Hematopoietic multipotent progenitor cell (in vitro differentiated cells): ENCODE measurements at regions not wholly inside any gene's neighbourhood (a gene's known extent, or its start where the extent isn't known, plus 50 kb on each side); places are given as distances from the start of the nearest gene placed in this dataset.

ENCODE experiments used
- DNase-seq, 3 donors: peaks; one replicate each; pipeline ENCODE4 v3.0.0-alpha.2; 2011 to 2015; ENCODE audit warnings: low read depth in 2 of 3, low spot score in 2 of 3

DNA sequence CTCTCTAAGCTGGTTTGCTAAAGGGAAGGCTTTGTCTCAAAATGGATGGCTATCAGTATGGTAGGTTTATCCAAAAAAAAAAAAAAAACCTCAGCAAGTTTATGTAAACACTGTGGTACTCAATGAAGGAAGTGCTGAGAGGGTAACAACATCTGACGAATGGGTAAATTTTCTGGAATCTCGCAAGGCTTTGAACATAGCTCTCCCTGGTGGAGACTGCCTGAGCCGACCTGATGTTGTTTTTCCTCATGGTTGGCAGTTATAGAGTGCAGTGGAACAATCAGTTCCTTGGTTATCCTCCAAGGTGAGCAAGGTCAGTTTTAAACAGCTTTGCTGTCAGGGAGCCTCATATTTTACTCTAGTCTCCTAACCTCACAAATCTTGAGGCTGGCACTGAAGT lies 94.6 kb downstream of the ZPLD1 start:
- no peak for DNase-seq

DNA sequence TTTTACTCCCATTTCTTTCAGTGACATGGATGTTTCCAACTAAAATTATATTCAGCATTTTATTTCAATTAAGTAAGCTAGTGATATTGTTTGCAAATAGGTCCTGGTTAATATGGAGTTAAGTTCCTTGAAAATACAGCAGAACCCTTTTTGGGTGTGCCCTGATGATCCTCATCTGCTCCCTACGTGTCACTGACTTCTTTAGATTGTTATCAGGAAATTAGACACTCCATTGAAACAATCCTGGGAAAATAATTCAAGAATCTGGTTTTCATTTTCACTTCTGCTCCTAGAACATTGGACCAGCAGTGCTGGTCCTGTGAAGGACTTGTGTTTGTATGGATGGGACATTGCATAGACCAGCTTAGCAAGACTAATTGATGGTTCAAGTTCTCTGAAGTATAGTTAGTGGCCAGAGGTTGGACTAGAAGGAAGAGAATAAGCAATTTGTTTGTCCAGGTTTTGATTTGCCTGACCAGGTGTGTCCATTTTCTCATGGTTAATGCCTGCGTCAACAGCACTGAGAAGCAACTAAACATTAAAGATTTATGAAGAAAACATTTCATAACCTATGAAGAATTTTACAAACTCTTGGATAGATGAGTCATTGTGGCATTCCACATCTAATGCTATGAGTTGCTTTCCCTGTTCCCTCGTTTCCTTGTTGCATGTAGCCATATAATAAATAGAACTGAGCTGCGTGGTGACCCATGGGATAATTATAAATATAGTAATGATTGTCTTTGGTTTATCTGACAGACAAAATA lies 95.8 kb downstream of the ZPLD1 start:
- no peak for DNase-seq

DNA sequence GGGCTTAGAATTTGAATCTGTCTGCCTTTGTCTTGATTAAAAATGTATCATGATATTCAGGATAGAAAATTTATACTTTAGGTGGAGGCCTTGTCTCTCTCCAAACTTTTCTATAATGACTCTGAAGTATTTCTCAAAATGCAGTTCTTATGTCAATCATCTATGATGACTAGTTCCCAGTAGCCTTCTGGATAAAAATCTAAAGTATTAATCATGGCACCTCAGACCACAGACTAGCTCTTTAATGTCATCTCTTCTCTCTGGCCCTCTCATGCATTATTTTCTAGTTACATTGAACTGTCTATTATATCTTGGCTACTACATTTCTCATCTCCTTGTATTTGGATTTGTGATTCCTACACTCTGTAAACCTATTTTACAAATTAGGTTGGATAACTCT lies 96.9 kb downstream of the ZPLD1 start:
- DNase-seq = no peak

DNA sequence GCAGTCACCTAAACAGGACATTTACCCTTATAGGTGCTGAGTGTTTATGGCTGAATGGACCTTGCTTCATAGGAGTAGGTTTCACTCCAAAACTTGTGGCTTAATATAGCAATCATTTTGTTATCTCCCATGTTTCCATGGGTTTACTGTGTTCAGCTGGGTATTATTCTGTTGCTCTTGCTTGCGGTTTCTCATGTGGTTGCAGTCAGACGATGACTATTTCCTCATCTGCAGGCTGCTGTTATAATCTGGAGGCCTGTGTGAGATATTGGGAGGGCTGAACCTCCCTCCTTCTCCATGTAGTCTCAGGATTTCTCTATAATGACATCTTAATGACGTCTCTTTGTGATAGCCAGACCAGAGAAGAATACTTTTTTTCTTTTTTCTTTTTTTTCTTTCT lies 98.1 kb downstream of the ZPLD1 start:
- peak in 2 of 3 donors; percentile 59 to 78 for DNase-seq

DNA sequence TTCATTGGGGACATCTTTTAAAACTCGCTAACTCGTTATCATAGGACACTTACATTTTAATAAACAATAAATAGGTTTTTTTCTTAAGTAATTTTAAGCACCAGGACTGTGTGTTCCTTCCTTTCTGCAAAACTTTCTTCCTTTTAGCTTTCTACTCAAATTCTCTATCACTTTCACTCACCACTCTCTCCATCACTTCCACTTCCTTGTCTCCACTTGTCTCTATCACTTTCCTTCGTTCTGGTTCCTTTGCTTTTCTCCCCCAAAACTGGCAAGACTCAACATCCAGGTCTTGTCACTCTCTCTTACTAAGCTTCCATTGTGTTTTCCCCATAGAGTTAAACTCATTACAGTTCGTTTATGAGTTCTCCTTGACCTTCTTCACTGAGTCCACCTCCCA lies 99.0 kb downstream of the ZPLD1 start:
- DNase-seq = no peak

DNA sequence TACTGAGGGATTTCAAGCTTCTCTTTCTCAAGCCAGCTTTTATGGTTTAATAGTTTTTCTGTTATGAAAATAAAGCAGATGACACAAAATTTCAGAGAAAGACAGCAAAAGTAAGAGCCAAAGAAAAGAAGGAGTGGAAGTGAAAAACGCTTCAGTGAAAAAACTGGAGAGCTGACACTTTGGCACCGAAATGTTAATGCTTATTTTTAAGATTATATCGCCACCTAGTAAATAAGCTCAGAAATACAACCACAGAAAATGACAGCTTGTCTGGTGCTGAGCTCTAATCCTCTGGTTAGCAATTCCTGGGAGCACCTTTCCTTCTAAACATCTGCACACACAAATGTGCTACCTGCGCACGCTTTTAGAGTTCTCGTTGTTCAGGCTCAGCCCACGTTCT lies 101.6 kb downstream of the ZPLD1 start:
- DNase-seq = peak in 2 of 3 donors; percentile 25 to 58

DNA sequence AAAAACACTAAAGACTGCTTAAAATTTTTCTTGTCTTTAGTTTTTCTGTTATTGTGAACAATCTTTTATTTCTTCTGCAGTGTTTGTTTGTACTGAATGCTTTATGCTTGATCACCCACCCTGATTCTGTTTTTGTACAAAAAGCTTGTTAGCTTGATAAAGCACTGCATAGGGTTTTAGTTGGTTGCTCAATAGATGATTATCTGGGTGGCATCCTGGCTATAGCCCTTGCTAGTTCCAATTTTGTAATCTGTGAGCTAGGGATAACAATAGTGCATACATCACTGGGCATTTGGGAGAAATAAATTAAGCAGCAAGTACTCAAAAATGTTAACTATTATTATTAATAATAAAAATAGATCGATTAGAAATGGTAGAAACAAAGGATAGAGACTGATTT lies 102.3 kb downstream of the ZPLD1 start:
- DNase-seq = no peak

DNA sequence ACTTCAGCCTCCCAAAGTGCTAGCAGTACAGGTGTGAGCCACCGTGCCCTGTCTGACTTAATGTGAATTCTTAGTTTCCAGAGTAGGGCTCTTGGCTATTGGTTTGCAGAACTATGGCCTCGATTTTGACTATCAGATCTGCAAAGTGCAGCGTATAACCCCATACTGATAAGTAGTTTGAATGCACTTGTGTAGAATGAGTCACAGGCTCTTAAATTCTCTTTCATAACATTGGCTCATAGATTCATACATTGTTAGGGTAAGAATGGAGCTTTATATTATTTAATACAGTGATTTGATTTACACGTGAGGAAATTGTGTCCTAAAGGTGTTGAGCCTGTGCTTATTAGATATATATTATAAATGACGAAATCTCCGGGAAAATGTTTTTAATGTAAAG lies 109.9 kb downstream of the ZPLD1 start:
- DNase-seq = no peak

DNA sequence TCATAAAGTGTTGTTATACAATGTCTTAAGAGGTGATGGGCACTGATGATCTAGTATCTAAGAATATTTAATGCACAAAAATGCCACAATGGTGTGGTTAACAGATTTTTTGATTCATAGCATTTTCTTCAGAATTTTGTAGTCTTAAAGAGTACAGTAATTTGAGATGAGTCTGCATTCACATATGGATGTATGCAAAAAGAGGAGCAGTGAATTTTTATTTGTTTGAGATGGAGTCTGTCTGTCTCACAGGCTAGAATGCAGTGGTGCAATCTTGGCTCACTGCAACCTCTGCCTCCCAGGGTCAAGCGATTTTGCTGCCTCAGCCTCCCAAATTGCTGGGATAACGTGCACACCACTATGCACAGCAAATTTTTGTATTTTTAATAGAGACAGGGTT lies 110.5 kb downstream of the ZPLD1 start:
- no peak for DNase-seq

DNA sequence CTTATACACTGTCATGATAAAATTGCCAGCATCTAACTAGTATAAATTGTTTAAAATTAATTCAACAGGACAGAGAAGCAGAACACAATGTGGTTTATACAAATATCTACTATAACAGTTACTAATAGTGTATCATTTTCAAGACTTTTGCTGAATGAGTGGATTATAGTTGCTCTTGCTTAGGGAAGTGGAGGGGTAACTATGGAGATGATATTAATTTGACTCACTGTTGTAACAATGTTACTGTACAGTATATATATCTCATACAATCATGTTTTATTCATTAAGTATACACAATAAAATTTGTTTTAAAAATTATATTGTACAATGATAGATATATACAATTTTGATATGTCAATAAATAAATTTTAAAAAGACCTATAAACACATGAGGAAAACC lies 119.1 kb downstream of the ZPLD1 start:
- no peak for DNase-seq

DNA sequence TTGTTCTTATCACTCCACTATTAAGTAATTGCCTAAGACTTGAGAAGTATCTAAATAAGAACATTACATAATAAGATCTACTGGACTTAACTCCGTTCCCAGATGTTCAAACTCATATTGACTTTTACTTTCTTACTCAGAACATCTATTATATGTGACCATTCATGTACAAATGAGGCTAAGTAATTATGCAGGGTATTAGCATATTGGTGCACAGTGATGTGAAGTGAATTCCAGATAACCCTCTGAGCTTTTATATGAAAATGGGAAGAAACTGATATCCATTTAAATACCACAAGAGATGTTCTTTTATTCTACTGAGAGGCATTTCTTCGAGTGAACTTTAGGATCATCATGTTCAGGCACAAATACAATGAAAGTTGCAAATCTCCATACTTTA lies 135.7 kb downstream of the ZPLD1 start:
- DNase-seq = no peak

DNA sequence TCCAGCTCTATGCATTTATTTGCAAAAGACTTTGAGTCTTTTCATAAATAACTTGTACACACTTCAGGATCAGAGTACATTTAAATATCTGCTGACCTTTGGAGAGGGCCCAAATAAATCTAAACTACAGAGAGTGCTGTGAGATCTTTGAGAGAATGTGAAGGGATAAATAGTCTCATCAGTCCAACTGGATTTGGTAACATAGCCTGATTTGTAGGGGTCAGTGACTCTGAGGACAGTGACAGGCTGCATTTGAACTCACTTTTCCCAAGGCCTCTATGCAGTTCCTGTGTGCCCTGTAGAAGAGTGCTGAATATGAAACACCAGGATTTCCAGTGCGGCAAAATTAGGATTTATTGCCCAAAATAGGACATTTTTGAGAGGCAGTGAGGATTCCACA lies 136.2 kb downstream of the ZPLD1 start:
- no peak for DNase-seq

DNA sequence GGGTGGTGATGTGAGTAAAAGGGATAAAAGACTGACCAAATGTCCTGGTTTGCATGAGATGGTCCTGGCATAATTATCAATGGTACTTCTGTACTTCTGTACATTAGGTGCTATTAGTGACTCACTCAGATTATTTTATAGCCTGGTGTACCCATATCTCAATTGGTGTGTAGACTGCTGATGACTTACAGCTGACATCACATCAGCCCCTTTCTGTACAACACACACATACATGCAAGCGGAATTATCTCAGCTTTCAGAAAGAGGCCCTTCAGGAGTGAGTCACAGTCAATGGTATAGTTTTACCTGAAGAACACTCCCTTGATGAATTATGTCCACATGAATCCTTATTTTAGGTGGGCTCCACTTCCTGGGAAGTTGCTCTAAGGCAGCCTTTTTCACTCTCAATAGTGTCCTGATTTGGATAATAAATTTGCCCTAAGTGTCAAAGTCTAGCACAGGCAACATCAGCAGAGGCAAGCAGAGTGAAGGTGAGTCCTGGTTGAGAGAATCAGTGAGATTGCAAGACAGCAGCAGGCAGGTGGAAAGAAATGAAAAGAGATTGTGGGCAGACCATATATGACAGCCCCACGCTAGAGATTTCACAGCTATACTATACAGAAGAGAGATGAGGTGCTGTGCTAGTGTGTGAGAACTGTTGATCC lies 137.0 kb downstream of the ZPLD1 start:
- no peak for DNase-seq

DNA sequence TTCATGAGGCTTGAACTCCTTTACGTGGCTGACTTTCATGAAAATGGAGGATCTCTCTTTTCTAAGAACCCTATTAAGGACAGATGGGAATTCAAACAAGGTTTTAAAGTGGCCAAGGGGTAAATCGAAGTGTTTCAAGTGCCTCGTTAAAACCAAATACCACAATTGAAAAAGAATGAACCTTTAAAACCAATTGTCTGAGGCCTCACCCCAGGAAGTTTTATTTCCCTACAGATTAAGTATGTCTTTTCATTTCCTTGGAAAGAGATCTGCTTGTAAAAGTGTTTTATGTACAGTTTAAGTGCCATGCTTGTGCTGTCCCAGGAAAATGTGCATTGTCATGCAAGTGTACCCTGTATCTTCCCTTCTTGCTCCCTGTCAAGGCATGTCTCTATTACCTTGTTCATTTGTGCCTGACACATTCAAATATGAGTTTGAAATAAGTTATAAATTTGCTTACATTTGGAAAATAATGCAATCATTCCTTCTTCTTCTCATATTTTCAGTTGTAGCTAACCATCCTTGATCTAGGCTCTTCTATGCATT lies 138.7 kb downstream of the ZPLD1 start:
- no peak for DNase-seq

DNA sequence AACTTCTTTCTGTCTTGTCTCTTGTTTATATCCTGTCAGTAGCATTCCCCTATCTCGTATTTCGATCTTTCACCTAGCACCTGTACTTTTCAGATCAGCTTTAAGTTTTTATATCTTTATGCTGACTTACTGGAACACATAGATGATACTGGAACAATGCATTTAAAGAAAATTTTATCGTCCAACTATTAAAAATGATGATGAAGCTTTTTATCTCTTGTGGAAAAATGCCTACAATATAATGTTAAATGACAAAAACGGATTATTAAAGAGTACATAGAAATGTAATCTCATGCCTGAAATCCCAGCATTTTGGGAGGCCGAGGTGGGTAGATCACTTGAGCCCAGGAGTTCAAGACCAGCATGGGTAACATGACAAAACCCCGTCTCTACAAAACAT lies 139.5 kb downstream of the ZPLD1 start:
- DNase-seq = no peak

DNA sequence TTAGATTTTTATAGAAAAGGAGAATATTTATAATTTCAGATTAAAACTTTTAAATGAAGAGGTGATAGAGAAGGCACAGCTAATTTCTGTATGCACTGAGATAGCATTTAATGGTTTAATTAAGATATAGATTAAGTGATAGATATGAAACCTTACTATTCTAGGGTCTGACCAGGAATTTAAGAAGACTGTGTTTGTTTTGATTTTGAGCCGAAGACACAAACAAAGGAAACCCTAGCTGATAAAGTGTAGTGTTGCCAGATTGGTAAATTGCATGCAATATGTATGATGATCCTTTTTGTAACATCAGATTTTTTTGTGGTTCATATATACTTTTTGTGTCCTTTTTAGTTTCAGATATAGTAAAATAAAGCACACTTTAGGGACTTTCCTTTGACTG lies 141.8 kb downstream of the ZPLD1 start:
- DNase-seq = no peak

DNA sequence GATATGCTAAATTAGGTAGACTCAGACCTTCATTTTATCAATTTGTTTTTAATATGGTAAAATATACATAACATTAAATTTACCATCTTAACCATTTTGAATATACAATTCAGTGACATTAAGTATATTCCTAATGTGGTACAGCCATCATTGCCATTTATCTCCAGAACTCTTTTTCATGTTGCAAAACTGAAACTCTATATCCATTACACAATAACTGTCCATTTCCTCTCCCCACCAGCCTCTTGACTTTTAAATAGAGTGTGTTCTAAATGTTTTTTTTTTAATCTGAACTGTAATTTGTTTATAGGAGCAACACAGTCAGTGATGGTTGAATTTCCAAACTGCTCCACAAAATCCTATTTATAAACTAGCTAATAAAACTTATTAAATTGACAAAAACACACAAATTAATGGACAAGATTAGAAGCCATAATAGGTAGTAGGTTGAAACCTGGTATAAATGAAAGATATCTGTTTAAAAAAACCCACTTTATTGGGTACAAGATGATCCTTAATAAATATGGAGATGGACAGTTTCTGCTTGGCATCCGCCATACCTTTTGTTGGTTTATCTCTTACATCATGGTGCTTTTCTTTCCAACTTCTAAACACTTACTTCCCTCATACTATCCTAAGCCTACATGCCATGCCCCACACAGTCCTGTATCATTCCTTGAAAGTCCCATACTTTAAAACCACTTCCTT lies 142.4 kb downstream of the ZPLD1 start:
- no peak for DNase-seq

DNA sequence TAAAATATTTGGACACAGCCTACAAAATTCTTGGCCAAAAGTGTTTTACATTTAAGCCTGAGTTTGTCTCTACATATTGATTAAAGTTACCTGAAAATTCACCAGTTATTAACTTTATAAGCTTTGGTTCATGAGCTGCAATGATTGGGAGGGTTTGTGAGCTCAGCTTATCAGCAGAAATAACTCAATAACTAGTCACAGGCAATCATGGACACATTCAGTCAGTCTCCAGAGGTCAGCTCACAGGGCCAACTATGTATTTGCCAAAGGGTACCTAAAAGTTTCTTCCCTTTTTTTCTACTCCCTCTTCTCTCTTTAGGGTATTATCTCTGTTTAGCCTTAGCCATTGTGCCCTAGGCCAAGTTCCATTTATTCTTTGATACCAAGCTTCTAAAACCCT lies 145.9 kb downstream of the ZPLD1 start:
- DNase-seq = no peak

DNA sequence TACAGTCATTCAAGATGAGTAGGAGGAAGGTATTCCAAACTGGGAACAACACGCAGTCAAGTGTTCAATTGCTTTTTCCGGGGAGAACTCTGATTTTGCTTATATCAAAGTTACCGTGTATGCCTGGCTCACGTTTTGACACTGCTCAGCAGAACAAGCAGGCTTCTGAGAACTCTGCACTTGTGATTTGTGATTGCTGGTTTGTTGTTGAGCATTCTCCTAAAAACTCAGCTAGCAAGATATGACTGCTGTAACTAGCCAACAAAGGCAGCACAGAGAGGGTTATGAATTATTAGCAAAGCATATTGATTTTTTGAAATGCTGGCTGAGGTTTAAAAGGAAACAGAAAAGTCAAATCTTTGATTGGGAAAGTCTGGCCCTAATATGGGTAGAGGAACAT lies 151.7 kb downstream of the ZPLD1 start:
- DNase-seq = no peak

DNA sequence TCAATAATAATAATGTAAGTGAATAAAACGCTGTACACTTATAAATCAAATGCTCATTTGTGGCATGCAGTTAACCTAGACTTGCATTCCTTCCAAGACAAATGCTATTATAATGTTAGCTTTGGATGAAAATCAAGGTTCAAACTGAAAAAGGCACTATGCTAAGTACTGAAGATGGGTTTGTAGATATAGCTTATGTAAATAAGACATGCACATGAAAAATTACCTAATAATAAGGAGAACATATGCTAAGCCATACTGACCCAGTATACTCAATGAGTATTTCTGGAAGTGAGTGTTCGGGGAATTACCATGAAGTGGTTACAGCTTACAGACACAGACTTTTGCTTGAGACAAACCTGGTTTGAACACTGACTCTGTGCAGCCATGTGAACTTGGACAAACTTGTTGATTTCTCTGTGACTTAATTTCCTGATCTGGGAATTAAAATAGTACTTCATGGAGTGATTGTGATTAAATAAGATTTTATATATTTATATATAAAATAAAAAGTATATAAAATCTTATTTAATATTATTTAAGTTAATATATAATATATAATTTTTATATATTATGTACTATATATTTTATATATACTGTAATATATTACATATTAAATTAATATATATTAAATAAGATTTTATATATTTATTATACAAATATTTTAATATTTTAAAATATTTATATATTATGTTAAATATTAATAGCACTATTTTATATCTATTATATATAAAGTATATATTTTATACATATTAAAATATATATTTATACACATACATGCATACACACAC lies 159.2 kb downstream of the ZPLD1 start:
- DNase-seq = no peak

DNA sequence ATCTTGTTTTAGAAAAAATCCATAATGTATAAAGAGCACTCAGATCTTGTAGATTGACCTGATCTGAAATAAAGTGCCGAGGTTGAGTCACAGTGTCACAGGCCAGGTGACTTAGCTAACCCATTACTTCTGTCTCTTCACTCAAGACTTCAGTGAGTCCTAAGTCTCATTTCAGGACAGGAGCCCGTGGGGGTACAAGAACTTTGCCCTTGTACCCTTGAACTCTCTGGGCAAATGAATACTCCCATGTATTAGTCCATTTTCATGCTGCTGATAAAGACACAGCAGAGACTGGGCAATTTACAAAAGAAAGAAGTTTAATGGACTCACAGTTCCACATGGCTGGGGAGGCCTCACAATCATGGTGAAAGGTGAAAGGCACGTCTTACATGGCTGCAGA lies 160.2 kb downstream of the ZPLD1 start:
- DNase-seq = no peak
